ENCODE measurements at regions not wholly inside any gene's neighbourhood (a gene's known extent, or its start where the extent isn't known, plus 50 kb on each side); places are given as distances from the start of the nearest gene placed in this dataset.

GRCh38 chr16:86303787-86304678, 206.3 kb upstream of the FOXF1 start:
- ATAC-seq (replicated peaks): no peak
- Mint-ChIP-seq H3K36me3 (no peaks in the 10 kb centered on the region), H3K4me3 (no peak overlapping the region), H3K9me3 (no peaks in the 10 kb centered on the region), H3K27me3 (peaks cover 37 to 44% of the 10 kb centered on the region in 2 donors), H3K27ac (no peak overlapping the region), H3K4me1 (peaks cover 0 to 5% of the 10 kb centered on the region in 2 donors)
- DNase-seq: no peak

GRCh38 chr16:86304868-86305267, 205.5 kb upstream of the FOXF1 start:
- peaks cover 0 to 5% of the 10 kb centered on the region in 2 donors for H3K4me1 Mint-ChIP-seq
- no peaks in the 10 kb centered on the region for H3K9me3 Mint-ChIP-seq
- H3K36me3 Mint-ChIP-seq: no peaks in the 10 kb centered on the region
- ATAC-seq (replicated peaks) (no peak), DNase-seq (no peak)
- no peak overlapping the region for H3K27ac Mint-ChIP-seq
- H3K4me3 Mint-ChIP-seq: no peak overlapping the region
- peaks cover 30 to 40% of the 10 kb centered on the region in 2 donors for H3K27me3 Mint-ChIP-seq

GRCh38 chr16:86305440-86305839, 204.9 kb upstream of the FOXF1 start:
- Mint-ChIP-seq H3K4me1 (peaks cover 0 to 3% of the 10 kb centered on the region in 2 donors), H3K9me3 (no peaks in the 10 kb centered on the region)

GRCh38 chr16:86306011-86306644, 204.2 kb upstream of the FOXF1 start:
- DNase-seq (no peak), ATAC-seq (replicated peaks) (no peak)
- Mint-ChIP-seq H3K36me3 (no peaks in the 10 kb centered on the region), H3K9me3 (no peaks in the 10 kb centered on the region), H3K27me3 (peaks cover 25 to 37% of the 10 kb centered on the region in 2 donors), H3K27ac (no peak overlapping the region), H3K4me3 (no peak overlapping the region), H3K4me1 (peaks cover 0 to 2% of the 10 kb centered on the region in 2 donors)

More at GRCh38 chr16:86305440-86305839, 204.9 kb upstream of the FOXF1 start:
- H3K27me3 Mint-ChIP-seq: peaks cover 25 to 35% of the 10 kb centered on the region in 2 donors
- no peak overlapping the region for H3K27ac Mint-ChIP-seq
- no peaks in the 10 kb centered on the region for H3K36me3 Mint-ChIP-seq
- H3K4me3 Mint-ChIP-seq: no peak overlapping the region
- DNase-seq: no peak
- no peak for ATAC-seq (replicated peaks)

GRCh38 chr16:86306811-86307513, 203.4 kb upstream of the FOXF1 start:
- no peaks in the 10 kb centered on the region for H3K9me3 Mint-ChIP-seq
- DNase-seq (no peak), ATAC-seq (replicated peaks) (no peak)
- H3K27me3 Mint-ChIP-seq: peaks cover 22 to 30% of the 10 kb centered on the region in 2 donors
- no peaks in the 10 kb centered on the region for H3K4me1 Mint-ChIP-seq
- no peak overlapping the region for H3K4me3 Mint-ChIP-seq
- H3K36me3 Mint-ChIP-seq: no peaks in the 10 kb centered on the region
- no peak overlapping the region for H3K27ac Mint-ChIP-seq

- H3K27ac Mint-ChIP-seq: no peak overlapping the region
- DNase-seq: no peak
- H3K36me3 Mint-ChIP-seq: no peaks in the 10 kb centered on the region
- H3K4me3 Mint-ChIP-seq: no peak overlapping the region
- H3K27me3 Mint-ChIP-seq: peaks cover 22 to 31% of the 10 kb centered on the region in 2 donors
- no peaks in the 10 kb centered on the region for H3K4me1 Mint-ChIP-seq
- no peak for ATAC-seq (replicated peaks)
- no peaks in the 10 kb centered on the region for H3K9me3 Mint-ChIP-seq
These were observed 202.8 kb upstream of the FOXF1 start for GRCh38 chr16:86307514-86307903.

GRCh38 chr16:86308514-86308913, 201.8 kb upstream of the FOXF1 start:
- H3K9me3 Mint-ChIP-seq: no peaks in the 10 kb centered on the region
- H3K27me3 Mint-ChIP-seq: peaks cover 22 to 31% of the 10 kb centered on the region in 2 donors
- no peak for ATAC-seq (replicated peaks)
- no peaks in the 10 kb centered on the region for H3K4me1 Mint-ChIP-seq
- no peak overlapping the region for H3K27ac Mint-ChIP-seq
- no peaks in the 10 kb centered on the region for H3K36me3 Mint-ChIP-seq
- no peak overlapping the region for H3K4me3 Mint-ChIP-seq
- DNase-seq: no peak

- Mint-ChIP-seq H3K36me3 (no peaks in the 10 kb centered on the region), H3K27me3 (peaks cover 16 to 21% of the 10 kb centered on the region in 2 donors), H3K4me1 (no peaks in the 10 kb centered on the region), H3K27ac (no peak overlapping the region), H3K4me3 (no peak overlapping the region), H3K9me3 (no peaks in the 10 kb centered on the region)
- ATAC-seq (replicated peaks): no peak
- DNase-seq: no peak
These were observed 196.7 kb upstream of the FOXF1 start for GRCh38 chr16:86313631-86314030.

- DNase-seq: no peak
These were observed 195.8 kb upstream of the FOXF1 start for GRCh38 chr16:86314402-86315025.

GRCh38 chr16:86316967-86317812, 193.1 kb upstream of the FOXF1 start:
- Mint-ChIP-seq H3K27ac (no peak overlapping the region), H3K4me1 (no peaks in the 10 kb centered on the region), H3K36me3 (no peaks in the 10 kb centered on the region), H3K9me3 (no peaks in the 10 kb centered on the region), H3K27me3 (peaks cover 14 to 24% of the 10 kb centered on the region in 2 donors), H3K4me3 (no peak overlapping the region)
- no peak for DNase-seq
- peak; percentile 16 to 37 for ATAC-seq (replicated peaks)

More at GRCh38 chr16:86314402-86315025, 195.8 kb upstream of the FOXF1 start:
- Mint-ChIP-seq H3K27ac (no peak overlapping the region), H3K4me3 (no peak overlapping the region), H3K4me1 (no peaks in the 10 kb centered on the region), H3K27me3 (peaks cover 16 to 21% of the 10 kb centered on the region in 2 donors), H3K36me3 (no peaks in the 10 kb centered on the region), H3K9me3 (no peaks in the 10 kb centered on the region)
- ATAC-seq (replicated peaks): no peak

- DNase-seq (no peak), ATAC-seq (replicated peaks) (peak; percentile 46 to 61)
- Mint-ChIP-seq H3K9me3 (no peaks in the 10 kb centered on the region), H3K27me3 (peaks cover 16 to 28% of the 10 kb centered on the region in 2 donors), H3K4me3 (no peak overlapping the region), H3K36me3 (no peaks in the 10 kb centered on the region), H3K4me1 (peaks cover 0 to 1% of the 10 kb centered on the region in 2 donors), H3K27ac (no peak overlapping the region)
These were observed 192.3 kb upstream of the FOXF1 start for GRCh38 chr16:86317813-86318650.

GRCh38 chr16:86319585-86320236, 190.6 kb upstream of the FOXF1 start:
- H3K27ac Mint-ChIP-seq: no peak overlapping the region
- H3K27me3 Mint-ChIP-seq: peaks cover 16 to 35% of the 10 kb centered on the region in 2 donors
- ATAC-seq (replicated peaks) (no peak), DNase-seq (no peak)
- peaks cover 0 to 1% of the 10 kb centered on the region in 2 donors for H3K4me1 Mint-ChIP-seq
- no peaks in the 10 kb centered on the region for H3K9me3 Mint-ChIP-seq
- H3K4me3 Mint-ChIP-seq: no peak overlapping the region
- H3K36me3 Mint-ChIP-seq: no peaks in the 10 kb centered on the region

Measured in stimulated activated naive B cell treated with anti-CD40 and anti-IgM and Interleukin-4, amounts not matched to agents 10 μg/mL and 1 μg/mL and 100 μg/mL, for 72 hours (primary cell).